ENCODE measurements at regions not wholly inside any gene's neighbourhood (a gene's known extent, or its start where the extent isn't known, plus 50 kb on each side); places are given as distances from the start of the nearest gene placed in this dataset.
"Not testable (repeated sequence)": the region's sequence is repeated elsewhere in the genome, so short reads cannot be mapped to it uniquely, and the experiment has no call there.

- Histone ChIP-seq H3K27ac (no peak overlapping the region), H3K4me3 (ENCODE audit: low read depth, low read length) (no peak overlapping the region), H3K36me3 (replicated peaks) (no peaks in the 10 kb centered on the region), H3K27me3 (replicated peaks) (no peaks in the 10 kb centered on the region)
- TF ChIP-seq, protein P1, sequence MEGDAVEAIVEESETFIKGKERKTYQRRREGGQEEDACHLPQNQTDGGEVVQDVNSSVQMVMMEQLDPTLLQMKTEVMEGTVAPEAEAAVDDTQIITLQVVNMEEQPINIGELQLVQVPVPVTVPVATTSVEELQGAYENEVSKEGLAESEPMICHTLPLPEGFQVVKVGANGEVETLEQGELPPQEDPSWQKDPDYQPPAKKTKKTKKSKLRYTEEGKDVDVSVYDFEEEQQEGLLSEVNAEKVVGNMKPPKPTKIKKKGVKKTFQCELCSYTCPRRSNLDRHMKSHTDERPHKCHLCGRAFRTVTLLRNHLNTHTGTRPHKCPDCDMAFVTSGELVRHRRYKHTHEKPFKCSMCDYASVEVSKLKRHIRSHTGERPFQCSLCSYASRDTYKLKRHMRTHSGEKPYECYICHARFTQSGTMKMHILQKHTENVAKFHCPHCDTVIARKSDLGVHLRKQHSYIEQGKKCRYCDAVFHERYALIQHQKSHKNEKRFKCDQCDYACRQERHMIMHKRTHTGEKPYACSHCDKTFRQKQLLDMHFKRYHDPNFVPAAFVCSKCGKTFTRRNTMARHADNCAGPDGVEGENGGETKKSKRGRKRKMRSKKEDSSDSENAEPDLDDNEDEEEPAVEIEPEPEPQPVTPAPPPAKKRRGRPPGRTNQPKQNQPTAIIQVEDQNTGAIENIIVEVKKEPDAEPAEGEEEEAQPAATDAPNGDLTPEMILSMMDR (IDR thresholded peaks at IDR 0.05; ENCODE audit: low read depth, low read length, missing control alignments) = no peak
- in situ Hi-C loops (cut with HindIII; ENCODE audit: low pct_ligation_motif_present, low sequenced_read_pairs) = no loop called here
- DNase-seq = no peak
Measured at GRCh38 chr17:52442350-52442749, 283.8 kb upstream of the CA10 start.

DNA sequence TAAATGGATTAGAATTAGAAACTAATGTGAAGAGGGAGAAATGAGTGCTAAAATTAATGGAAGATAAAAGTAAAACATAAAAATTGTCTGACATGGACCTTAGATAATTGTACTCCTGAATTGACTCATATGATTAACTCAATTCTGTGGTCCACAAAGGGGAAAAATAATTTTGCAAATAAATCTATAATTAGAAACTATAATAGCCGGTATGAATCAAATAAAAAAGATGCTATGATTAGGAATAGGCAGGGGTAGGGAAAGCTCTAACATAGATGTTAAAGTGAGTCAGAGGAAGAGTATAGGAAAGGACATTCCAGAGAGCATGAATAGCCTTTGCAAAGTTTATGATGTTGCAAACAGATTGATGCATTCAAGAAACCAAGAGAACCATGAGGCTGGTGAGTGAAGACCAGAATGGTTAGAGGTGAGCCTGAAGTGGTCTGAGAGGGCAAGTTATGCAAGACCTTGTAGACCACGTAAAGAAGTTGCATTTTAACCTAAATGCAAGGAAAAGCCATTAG is 262.1 kb upstream of the CA10 start:
- TF ChIP-seq, protein P1 (IDR thresholded peaks at IDR 0.05; ENCODE audit: low read depth, low read length, missing control alignments) = no peak
- Histone ChIP-seq H3K36me3 (replicated peaks) (no peaks in the 10 kb centered on the region), H3K27me3 (replicated peaks) (no peaks in the 10 kb centered on the region), H3K4me3 (ENCODE audit: low read depth, low read length) (no peak overlapping the region), H3K27ac (no peak overlapping the region)
- no peak for DNase-seq
- in situ Hi-C loops (cut with HindIII; ENCODE audit: low pct_ligation_motif_present, low sequenced_read_pairs) = no loop called here

- TF ChIP-seq, protein P1 (IDR thresholded peaks at IDR 0.05; ENCODE audit: low read depth, low read length, missing control alignments) = no peak
- Histone ChIP-seq H3K4me3 (ENCODE audit: low read depth, low read length) (no peak overlapping the region), H3K27ac (no peak overlapping the region), H3K27me3 (replicated peaks) (no peaks in the 10 kb centered on the region), H3K36me3 (replicated peaks) (no peaks in the 10 kb centered on the region)
- in situ Hi-C loops (cut with HindIII; ENCODE audit: low pct_ligation_motif_present, low sequenced_read_pairs) = no loop called here
- DNase-seq = no peak
Measured at GRCh38 chr17:52419229-52419641, 260.7 kb upstream of the CA10 start.

GRCh38 chr17:52410781-52411180 is 252.3 kb upstream of the CA10 start:
- Histone ChIP-seq H3K27ac (no peak overlapping the region), H3K27me3 (replicated peaks) (no peaks in the 10 kb centered on the region), H3K4me3 (ENCODE audit: low read depth, low read length) (no peak overlapping the region), H3K36me3 (replicated peaks) (no peaks in the 10 kb centered on the region)
- DNase-seq = no peak
- in situ Hi-C loops (cut with HindIII; ENCODE audit: low pct_ligation_motif_present, low sequenced_read_pairs) = no loop called here
- TF ChIP-seq, protein P1 (IDR thresholded peaks at IDR 0.05; ENCODE audit: low read depth, low read length, missing control alignments) = no peak

- DNase-seq; H3K36me3 ChIP-seq (replicated peaks); H3K27me3 ChIP-seq (replicated peaks); H3K4me3 ChIP-seq (ENCODE audit: low read depth, low read length); H3K27ac ChIP-seq; in situ Hi-C loops (cut with HindIII; ENCODE audit: low pct_ligation_motif_present, low sequenced_read_pairs): not testable (repeated sequence)
Measured at GRCh38 chr17:52409222-52409621, 250.7 kb upstream of the CA10 start.

DNA sequence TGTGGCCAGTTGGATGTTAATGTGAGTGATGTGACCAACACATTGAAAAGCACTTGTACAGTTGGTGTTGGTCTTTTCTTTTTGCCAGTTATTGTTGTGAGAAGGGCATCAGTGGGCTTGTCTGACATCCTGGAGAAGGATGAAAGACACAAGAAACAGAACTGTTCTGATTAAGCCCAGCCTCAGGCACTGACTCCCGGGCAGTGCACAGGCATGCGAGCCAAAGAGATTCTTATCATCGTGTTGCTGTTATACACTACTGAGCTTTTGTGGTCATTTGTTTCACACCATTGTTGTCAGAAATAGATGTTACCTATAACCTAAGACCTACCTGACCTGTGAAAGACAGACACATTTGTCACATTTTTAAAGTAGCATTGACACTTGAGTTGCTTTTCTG is 236.8 kb upstream of the CA10 start:
- Histone ChIP-seq H3K27ac (no peak overlapping the region), H3K27me3 (replicated peaks) (no peaks in the 10 kb centered on the region), H3K36me3 (replicated peaks) (no peaks in the 10 kb centered on the region), H3K4me3 (ENCODE audit: low read depth, low read length) (no peak overlapping the region)
- in situ Hi-C loops (cut with HindIII; ENCODE audit: low pct_ligation_motif_present, low sequenced_read_pairs) = no loop called here
- TF ChIP-seq, protein P1 (IDR thresholded peaks at IDR 0.05; ENCODE audit: low read depth, low read length, missing control alignments) = no peak
- no peak for DNase-seq
